GM23338 (cell line): ENCODE measurements at regions not wholly inside any gene's neighbourhood (a gene's known extent, or its start where the extent isn't known, plus 50 kb on each side); places are given as distances from the start of the nearest gene placed in this dataset.

ENCODE experiments used
- ATAC-seq: fragments of 200-7000 bp; cut with Tn5 transposase; 3 replicates; pipeline ENCODE4 v1.9.1; 2020
- DNase-seq: peaks from one replicate; pipeline ENCODE4 v3.0.0-alpha.2; 2015; ENCODE audit warnings: low spot score
- H2AFZ ChIP-seq: fragments of 200-600 bp; sonication (generic); 2 replicates; pipeline ENCODE4 v1.8.0; 2016; ENCODE audit warnings: antibody characterized with exemption, mild to moderate bottlenecking, moderate library complexity
- H3F3A ChIP-seq: fragments of 200-600 bp; sonication (generic); replicated peaks from 2 replicates; pipeline ENCODE4 v1.8.0; 2017; ENCODE audit warnings: antibody characterized with exemption, mixed run types, low read depth
- H3K27ac ChIP-seq: fragments of 200-600 bp; sonication (generic); 2 replicates; pipeline ENCODE4 v1.6.1; 2016; ENCODE audit warnings: low read depth
- H3K27me3 ChIP-seq: fragments of 200-600 bp; sonication (generic); 2 replicates; pipeline ENCODE4 v1.8.0; 2016; ENCODE audit warnings: mild to moderate bottlenecking, mixed run types, moderate library complexity; ENCODE audit not compliant: insufficient read depth
- H3K36me3 ChIP-seq: fragments of 200-600 bp; sonication (generic); 2 replicates; pipeline ENCODE4 v1.8.0; 2016; ENCODE audit warnings: mild to moderate bottlenecking; ENCODE audit not compliant: insufficient read depth
- H3K4me1 ChIP-seq: fragments of 200-600 bp; sonication (generic); 2 replicates; pipeline ENCODE4 v1.8.0; 2016; ENCODE audit warnings: mild to moderate bottlenecking, moderate library complexity; ENCODE audit not compliant: insufficient read depth
- H3K4me2 ChIP-seq: fragments of 200-600 bp; sonication (generic); 2 replicates; pipeline ENCODE4 v1.7.1; 2017; ENCODE audit warnings: mixed run types
- H3K4me3 ChIP-seq: fragments of 200-600 bp; sonication (generic); 2 replicates; pipeline ENCODE4 v1.6.1; 2016; ENCODE audit warnings: mixed run types
- H3K79me2 ChIP-seq: fragments of 200-600 bp; sonication (generic); replicated peaks from 2 replicates; pipeline ENCODE4 v1.8.0; 2017; ENCODE audit warnings: mild to moderate bottlenecking; ENCODE audit not compliant: insufficient read depth
- H3K9me2 ChIP-seq: fragments of 200-600 bp; sonication (generic); 2 replicates; pipeline ENCODE4 v1.8.0; 2017; ENCODE audit not compliant: insufficient read depth
- H4K20me1 ChIP-seq: fragments of 200-600 bp; sonication (generic); replicated peaks from 2 replicates; pipeline ENCODE4 v1.8.0; 2017; ENCODE audit warnings: mild to moderate bottlenecking; ENCODE audit not compliant: insufficient read depth
- H3K27ac Mint-ChIP-seq: 2 replicates; pipeline ENCODE4 v1.8.0; 2020; ENCODE audit warnings: inconsistent platforms, mild to moderate bottlenecking, moderate library complexity, mixed read lengths
- H3K27me3 Mint-ChIP-seq: 3 replicates; pipeline ENCODE4 v1.8.0; 2022; ENCODE audit warnings: low read depth, mild to moderate bottlenecking, moderate library complexity, mixed read lengths, inconsistent platforms; ENCODE audit not compliant: insufficient read depth, poor library complexity
- H3K36me3 Mint-ChIP-seq: 3 replicates; pipeline ENCODE4 v1.8.0; 2021; ENCODE audit warnings: low read depth, mild to moderate bottlenecking, inconsistent platforms, moderate library complexity, mixed read lengths
- H3K4me1 Mint-ChIP-seq: 3 replicates; pipeline ENCODE4 v1.8.0; 2020; ENCODE audit warnings: mild to moderate bottlenecking, inconsistent platforms, mixed read lengths
- H3K4me3 Mint-ChIP-seq: 3 replicates; pipeline ENCODE4 v1.8.0; 2021; ENCODE audit warnings: moderate library complexity, mild to moderate bottlenecking, inconsistent platforms, mixed read lengths
- H3K9me3 Mint-ChIP-seq: 3 replicates; pipeline ENCODE4 v1.8.0; 2020; ENCODE audit warnings: moderate library complexity, mild to moderate bottlenecking, inconsistent platforms, mixed read lengths
- CREB1 ChIP-seq: fragments of 250-450 bp; sonication (Bioruptor Pico); IDR thresholded peaks from 2 replicates; pipeline ENCODE4 v1.5.0; 2020; ENCODE audit warnings: low read depth, mild to moderate bottlenecking, moderate library complexity
- EZH2 ChIP-seq: fragments of 200-600 bp; sonication (generic); IDR thresholded peaks from one replicate; pipeline ENCODE4 v1.8.0; 2017; ENCODE audit warnings: antibody characterized with exemption, mild to moderate bottlenecking, low read depth; ENCODE audit not compliant: unreplicated experiment
- EZH2phosphoT487 ChIP-seq: fragments of 200-600 bp; sonication (generic); IDR thresholded peaks from one replicate; pipeline ENCODE4 v1.8.1; 2018; ENCODE audit warnings: antibody characterized with exemption; ENCODE audit not compliant: unreplicated experiment
- JUNB ChIP-seq: IDR thresholded peaks from one replicate; pipeline ENCODE4 v1.6.1; 2016; ENCODE audit warnings: antibody characterized with exemption; ENCODE audit not compliant: unreplicated experiment
- NANOG ChIP-seq: IDR thresholded peaks from 2 replicates; pipeline ENCODE4 v1.6.1; 2016; ENCODE audit warnings: antibody characterized with exemption, borderline replicate concordance
- POLR2AphosphoS5 ChIP-seq: IDR thresholded peaks from 2 replicates; pipeline ENCODE4 v1.6.1; 2016; ENCODE audit warnings: antibody characterized with exemption, low read depth
- STAT1 ChIP-seq: IDR thresholded peaks from one replicate; pipeline ENCODE4 v1.6.1; 2016; ENCODE audit warnings: antibody characterized with exemption; ENCODE audit not compliant: unreplicated experiment
- ZNF114 ChIP-seq: fragments of 250-450 bp; sonication (Bioruptor Pico); IDR thresholded peaks from 2 replicates; pipeline ENCODE4 v1.5.0; 2020; ENCODE audit warnings: mild to moderate bottlenecking, moderate library complexity
- ZNF331 ChIP-seq: fragments of 250-450 bp; sonication (Bioruptor Pico); IDR thresholded peaks from 2 replicates; pipeline ENCODE4 v1.5.0; 2020; ENCODE audit warnings: low read depth, mild to moderate bottlenecking, moderate library complexity
- TF ChIP-seq, protein P1 (sequence below), 2 experiments: fragments of 200-600 bp in 1 of 2; sonication (generic) in 1 of 2; conservative IDR thresholded peaks; 2 replicates each; pipeline versions ENCODE4 v1.5.1 to v1.6.1; 2016 to 2017; ENCODE audit warnings: antibody characterized with exemption in 2 of 2, low read depth in 2 of 2, mild to moderate bottlenecking in 2 of 2, moderate library complexity in 1 of 2
- TF ChIP-seq, protein P2 (sequence below): fragments of 250-450 bp; sonication (Bioruptor Pico); IDR thresholded peaks from 2 replicates; pipeline ENCODE4 v1.5.0; 2020; ENCODE audit warnings: mild to moderate bottlenecking, moderate library complexity
- TF ChIP-seq, protein P3 (sequence below): IDR thresholded peaks from 2 replicates; pipeline ENCODE4 v1.6.1; 2016; ENCODE audit warnings: antibody characterized with exemption
- TF ChIP-seq, protein P4 (sequence below): IDR thresholded peaks from one replicate; pipeline ENCODE4 v1.6.1; 2018; ENCODE audit warnings: antibody characterized with exemption; ENCODE audit not compliant: unreplicated experiment

DNA sequence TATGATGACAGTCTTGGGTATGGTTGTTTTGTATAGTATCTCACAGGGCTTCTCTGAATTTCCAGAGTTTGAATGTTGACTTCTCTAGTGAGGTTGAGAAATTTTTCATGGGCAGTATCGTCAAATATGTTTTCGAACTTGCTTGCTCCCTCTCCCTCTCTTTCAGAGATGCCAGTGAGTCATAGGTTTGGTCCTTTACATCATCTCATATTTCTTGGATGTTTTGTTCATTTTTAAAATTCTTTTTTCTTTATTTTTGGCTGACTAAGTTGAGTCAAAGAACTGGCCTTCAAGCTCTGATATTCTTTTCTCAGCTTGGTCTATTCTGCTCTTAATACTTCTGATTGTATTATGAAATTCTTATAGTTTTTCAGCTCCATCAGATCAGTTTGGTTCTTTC lies 282.3 kb upstream of the NECTIN3 start:
- peaks cover 24% of the 10 kb centered on the region; the same call in 2 of the 3 replicates for H3K36me3 Mint-ChIP-seq
- Histone ChIP-seq H3K27me3 (no peaks in the 10 kb centered on the region), H3K27ac (no peak overlapping the region), H3F3A (no peaks in the 10 kb centered on the region), H3K4me3 (no peak overlapping the region), H3K4me2 (no peak overlapping the region), H3K79me2 (no peaks in the 10 kb centered on the region), H4K20me1 (no peaks in the 10 kb centered on the region), H3K36me3 (peaks cover 8% of the 10 kb centered on the region; the same call in 1 of the 2 replicates), H2AFZ (no peak overlapping the region), H3K4me1 (no peaks in the 10 kb centered on the region; the same call in 1 of the 2 replicates), H3K9me2 (no peaks in the 10 kb centered on the region; the same call in 1 of the 2 replicates)
- H3K4me1 Mint-ChIP-seq, result no peaks in the 10 kb centered on the region
- no peak overlapping the region for H3K4me3 Mint-ChIP-seq
- H3K27me3 Mint-ChIP-seq, result no peaks in the 10 kb centered on the region
- no peak overlapping the region for H3K27ac Mint-ChIP-seq
- no peak for TF ChIP-seq STAT1
- TF ChIP-seq, protein P1, sequence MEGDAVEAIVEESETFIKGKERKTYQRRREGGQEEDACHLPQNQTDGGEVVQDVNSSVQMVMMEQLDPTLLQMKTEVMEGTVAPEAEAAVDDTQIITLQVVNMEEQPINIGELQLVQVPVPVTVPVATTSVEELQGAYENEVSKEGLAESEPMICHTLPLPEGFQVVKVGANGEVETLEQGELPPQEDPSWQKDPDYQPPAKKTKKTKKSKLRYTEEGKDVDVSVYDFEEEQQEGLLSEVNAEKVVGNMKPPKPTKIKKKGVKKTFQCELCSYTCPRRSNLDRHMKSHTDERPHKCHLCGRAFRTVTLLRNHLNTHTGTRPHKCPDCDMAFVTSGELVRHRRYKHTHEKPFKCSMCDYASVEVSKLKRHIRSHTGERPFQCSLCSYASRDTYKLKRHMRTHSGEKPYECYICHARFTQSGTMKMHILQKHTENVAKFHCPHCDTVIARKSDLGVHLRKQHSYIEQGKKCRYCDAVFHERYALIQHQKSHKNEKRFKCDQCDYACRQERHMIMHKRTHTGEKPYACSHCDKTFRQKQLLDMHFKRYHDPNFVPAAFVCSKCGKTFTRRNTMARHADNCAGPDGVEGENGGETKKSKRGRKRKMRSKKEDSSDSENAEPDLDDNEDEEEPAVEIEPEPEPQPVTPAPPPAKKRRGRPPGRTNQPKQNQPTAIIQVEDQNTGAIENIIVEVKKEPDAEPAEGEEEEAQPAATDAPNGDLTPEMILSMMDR (conservative IDR thresholded peaks at IDR 0.05; ENCODE audit: low read depth in 2 of 2), result no peak
- no peak for TF ChIP-seq POLR2AphosphoS5
- no peak for TF ChIP-seq EZH2
- TF ChIP-seq ZNF114, result no peak
- TF ChIP-seq, protein P2, sequence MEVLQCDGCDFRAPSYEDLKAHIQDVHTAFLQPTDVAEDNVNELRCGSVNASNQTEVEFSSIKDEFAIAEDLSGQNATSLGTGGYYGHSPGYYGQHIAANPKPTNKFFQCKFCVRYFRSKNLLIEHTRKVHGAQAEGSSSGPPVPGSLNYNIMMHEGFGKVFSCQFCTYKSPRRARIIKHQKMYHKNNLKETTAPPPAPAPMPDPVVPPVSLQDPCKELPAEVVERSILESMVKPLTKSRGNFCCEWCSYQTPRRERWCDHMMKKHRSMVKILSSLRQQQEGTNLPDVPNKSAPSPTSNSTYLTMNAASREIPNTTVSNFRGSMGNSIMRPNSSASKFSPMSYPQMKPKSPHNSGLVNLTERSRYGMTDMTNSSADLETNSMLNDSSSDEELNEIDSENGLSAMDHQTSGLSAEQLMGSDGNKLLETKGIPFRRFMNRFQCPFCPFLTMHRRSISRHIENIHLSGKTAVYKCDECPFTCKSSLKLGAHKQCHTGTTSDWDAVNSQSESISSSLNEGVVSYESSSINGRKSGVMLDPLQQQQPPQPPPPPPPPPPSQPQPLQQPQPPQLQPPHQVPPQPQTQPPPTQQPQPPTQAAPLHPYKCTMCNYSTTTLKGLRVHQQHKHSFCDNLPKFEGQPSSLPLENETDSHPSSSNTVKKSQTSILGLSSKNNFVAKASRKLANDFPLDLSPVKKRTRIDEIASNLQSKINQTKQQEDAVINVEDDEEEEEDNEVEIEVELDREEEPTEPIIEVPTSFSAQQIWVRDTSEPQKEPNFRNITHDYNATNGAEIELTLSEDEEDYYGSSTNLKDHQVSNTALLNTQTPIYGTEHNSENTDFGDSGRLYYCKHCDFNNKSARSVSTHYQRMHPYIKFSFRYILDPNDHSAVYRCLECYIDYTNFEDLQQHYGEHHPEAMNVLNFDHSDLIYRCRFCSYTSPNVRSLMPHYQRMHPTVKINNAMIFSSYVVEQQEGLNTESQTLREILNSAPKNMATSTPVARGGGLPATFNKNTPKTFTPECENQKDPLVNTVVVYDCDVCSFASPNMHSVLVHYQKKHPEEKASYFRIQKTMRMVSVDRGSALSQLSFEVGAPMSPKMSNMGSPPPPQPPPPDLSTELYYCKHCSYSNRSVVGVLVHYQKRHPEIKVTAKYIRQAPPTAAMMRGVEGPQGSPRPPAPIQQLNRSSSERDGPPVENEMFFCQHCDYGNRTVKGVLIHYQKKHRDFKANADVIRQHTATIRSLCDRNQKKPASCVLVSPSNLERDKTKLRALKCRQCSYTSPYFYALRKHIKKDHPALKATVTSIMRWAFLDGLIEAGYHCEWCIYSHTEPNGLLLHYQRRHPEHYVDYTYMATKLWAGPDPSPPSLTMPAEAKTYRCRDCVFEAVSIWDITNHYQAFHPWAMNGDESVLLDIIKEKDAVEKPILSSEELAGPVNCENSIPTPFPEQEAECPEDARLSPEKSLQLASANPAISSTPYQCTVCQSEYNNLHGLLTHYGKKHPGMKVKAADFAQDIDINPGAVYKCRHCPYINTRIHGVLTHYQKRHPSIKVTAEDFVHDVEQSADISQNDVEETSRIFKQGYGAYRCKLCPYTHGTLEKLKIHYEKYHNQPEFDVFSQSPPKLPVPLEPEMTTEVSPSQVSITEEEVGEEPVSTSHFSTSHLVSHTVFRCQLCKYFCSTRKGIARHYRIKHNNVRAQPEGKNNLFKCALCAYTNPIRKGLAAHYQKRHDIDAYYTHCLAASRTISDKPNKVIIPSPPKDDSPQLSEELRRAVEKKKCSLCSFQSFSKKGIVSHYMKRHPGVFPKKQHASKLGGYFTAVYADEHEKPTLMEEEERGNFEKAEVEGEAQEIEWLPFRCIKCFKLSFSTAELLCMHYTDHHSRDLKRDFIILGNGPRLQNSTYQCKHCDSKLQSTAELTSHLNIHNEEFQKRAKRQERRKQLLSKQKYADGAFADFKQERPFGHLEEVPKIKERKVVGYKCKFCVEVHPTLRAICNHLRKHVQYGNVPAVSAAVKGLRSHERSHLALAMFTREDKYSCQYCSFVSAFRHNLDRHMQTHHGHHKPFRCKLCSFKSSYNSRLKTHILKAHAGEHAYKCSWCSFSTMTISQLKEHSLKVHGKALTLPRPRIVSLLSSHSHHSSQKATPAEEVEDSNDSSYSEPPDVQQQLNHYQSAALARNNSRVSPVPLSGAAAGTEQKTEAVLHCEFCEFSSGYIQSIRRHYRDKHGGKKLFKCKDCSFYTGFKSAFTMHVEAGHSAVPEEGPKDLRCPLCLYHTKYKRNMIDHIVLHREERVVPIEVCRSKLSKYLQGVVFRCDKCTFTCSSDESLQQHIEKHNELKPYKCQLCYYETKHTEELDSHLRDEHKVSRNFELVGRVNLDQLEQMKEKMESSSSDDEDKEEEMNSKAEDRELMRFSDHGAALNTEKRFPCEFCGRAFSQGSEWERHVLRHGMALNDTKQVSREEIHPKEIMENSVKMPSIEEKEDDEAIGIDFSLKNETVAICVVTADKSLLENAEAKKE (CRISPR knock-in tag), result no peak
- no peak for TF ChIP-seq EZH2phosphoT487
- no peak for TF ChIP-seq CREB1
- TF ChIP-seq NANOG, result no peak
- TF ChIP-seq, protein P3, sequence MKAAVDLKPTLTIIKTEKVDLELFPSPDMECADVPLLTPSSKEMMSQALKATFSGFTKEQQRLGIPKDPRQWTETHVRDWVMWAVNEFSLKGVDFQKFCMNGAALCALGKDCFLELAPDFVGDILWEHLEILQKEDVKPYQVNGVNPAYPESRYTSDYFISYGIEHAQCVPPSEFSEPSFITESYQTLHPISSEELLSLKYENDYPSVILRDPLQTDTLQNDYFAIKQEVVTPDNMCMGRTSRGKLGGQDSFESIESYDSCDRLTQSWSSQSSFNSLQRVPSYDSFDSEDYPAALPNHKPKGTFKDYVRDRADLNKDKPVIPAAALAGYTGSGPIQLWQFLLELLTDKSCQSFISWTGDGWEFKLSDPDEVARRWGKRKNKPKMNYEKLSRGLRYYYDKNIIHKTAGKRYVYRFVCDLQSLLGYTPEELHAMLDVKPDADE, result no peak
- no peak for TF ChIP-seq JUNB
- no peak for TF ChIP-seq ZNF331
- TF ChIP-seq, protein P4, sequence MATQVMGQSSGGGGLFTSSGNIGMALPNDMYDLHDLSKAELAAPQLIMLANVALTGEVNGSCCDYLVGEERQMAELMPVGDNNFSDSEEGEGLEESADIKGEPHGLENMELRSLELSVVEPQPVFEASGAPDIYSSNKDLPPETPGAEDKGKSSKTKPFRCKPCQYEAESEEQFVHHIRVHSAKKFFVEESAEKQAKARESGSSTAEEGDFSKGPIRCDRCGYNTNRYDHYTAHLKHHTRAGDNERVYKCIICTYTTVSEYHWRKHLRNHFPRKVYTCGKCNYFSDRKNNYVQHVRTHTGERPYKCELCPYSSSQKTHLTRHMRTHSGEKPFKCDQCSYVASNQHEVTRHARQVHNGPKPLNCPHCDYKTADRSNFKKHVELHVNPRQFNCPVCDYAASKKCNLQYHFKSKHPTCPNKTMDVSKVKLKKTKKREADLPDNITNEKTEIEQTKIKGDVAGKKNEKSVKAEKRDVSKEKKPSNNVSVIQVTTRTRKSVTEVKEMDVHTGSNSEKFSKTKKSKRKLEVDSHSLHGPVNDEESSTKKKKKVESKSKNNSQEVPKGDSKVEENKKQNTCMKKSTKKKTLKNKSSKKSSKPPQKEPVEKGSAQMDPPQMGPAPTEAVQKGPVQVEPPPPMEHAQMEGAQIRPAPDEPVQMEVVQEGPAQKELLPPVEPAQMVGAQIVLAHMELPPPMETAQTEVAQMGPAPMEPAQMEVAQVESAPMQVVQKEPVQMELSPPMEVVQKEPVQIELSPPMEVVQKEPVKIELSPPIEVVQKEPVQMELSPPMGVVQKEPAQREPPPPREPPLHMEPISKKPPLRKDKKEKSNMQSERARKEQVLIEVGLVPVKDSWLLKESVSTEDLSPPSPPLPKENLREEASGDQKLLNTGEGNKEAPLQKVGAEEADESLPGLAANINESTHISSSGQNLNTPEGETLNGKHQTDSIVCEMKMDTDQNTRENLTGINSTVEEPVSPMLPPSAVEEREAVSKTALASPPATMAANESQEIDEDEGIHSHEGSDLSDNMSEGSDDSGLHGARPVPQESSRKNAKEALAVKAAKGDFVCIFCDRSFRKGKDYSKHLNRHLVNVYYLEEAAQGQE, result no peak
- DNase-seq, result no peak
- peaks cover 20% of the 10 kb centered on the region; the same call in 2 of the 3 replicates for H3K9me3 Mint-ChIP-seq
- ATAC-seq, result no peak
